ENCODE measurements at regions not wholly inside any gene's neighbourhood (a gene's known extent, or its start where the extent isn't known, plus 50 kb on each side); places are given as distances from the start of the nearest gene placed in this dataset.

- Mint-ChIP-seq H3K4me1 (no peaks in the 10 kb centered on the region), H3K27ac (no peak overlapping the region), H3K27me3 (peaks cover 3% of the 10 kb centered on the region), H3K4me3 (no peak overlapping the region), H3K36me3 (ENCODE audit: low read depth) (peaks cover 2% of the 10 kb centered on the region), H3K9me3 (peaks cover 12% of the 10 kb centered on the region)
- DNase-seq (no peak), ATAC-seq (ENCODE audit: low read depth) (no peak)
- no peak for TF ChIP-seq CTCF (IDR thresholded peaks at IDR 0.05)
- CTCF ChIA-PET = no interaction called here
- intact Hi-C loops (cut with micrococcal nuclease) = no loop called here
- POLR2A ChIA-PET = no interaction called here
Measured at GRCh38 chr3:41144631-41145030, 54.7 kb upstream of the CTNNB1 start.

GRCh38 chr3:41148478-41148877 lies 50.8 kb upstream of the CTNNB1 start:
- intact Hi-C loops (cut with micrococcal nuclease) = no loop called here
- Mint-ChIP-seq H3K27me3 (no peaks in the 10 kb centered on the region), H3K36me3 (ENCODE audit: low read depth) (peaks cover 2% of the 10 kb centered on the region), H3K4me1 (no peaks in the 10 kb centered on the region), H3K27ac (no peak overlapping the region), H3K9me3 (peaks cover 12% of the 10 kb centered on the region), H3K4me3 (no peak overlapping the region)
- ChIA-PET POLR2A (no interaction called here), CTCF (no interaction called here)
- TF ChIP-seq CTCF (IDR thresholded peaks at IDR 0.05) = no peak
- DNase-seq (no peak), ATAC-seq (ENCODE audit: low read depth) (no peak)

GRCh38 chr3:41148901-41149300 lies 50.4 kb upstream of the CTNNB1 start:
- no peak overlapping the region for H3K4me3 Mint-ChIP-seq
- intact Hi-C loops (cut with micrococcal nuclease) = no loop called here
- no peaks in the 10 kb centered on the region for H3K27me3 Mint-ChIP-seq
- no peak overlapping the region for H3K27ac Mint-ChIP-seq
- ChIA-PET CTCF (no interaction called here), POLR2A (no interaction called here)
- DNase-seq (no peak), ATAC-seq (ENCODE audit: low read depth) (no peak)
- no peak for TF ChIP-seq CTCF (IDR thresholded peaks at IDR 0.05)
- H3K36me3 Mint-ChIP-seq (ENCODE audit: low read depth) = peaks cover 2% of the 10 kb centered on the region
- peaks cover 12% of the 10 kb centered on the region for H3K9me3 Mint-ChIP-seq
- no peaks in the 10 kb centered on the region for H3K4me1 Mint-ChIP-seq
